HUES64 (cell line): ENCODE measurements at regions not wholly inside any gene's neighbourhood (a gene's known extent, or its start where the extent isn't known, plus 50 kb on each side); places are given as distances from the start of the nearest gene placed in this dataset.

Source experiments
- H3K27ac ChIP-seq: 2 replicates; pipeline ENCODE4 v1.7.0; 2013; ENCODE audit warnings: low read depth, low read length, inconsistent platforms
- H3K27me3 ChIP-seq: 2 replicates; pipeline ENCODE4 v1.6.1; 2013; ENCODE audit warnings: mild to moderate bottlenecking, low read length; ENCODE audit not compliant: insufficient read depth
- H3K36me3 ChIP-seq: 2 replicates; pipeline ENCODE4 v1.6.1; 2013; ENCODE audit warnings: mild to moderate bottlenecking, low read length; ENCODE audit not compliant: insufficient read depth
- H3K4me1 ChIP-seq: 2 replicates; pipeline ENCODE4 v1.6.1; 2013; ENCODE audit warnings: mild to moderate bottlenecking, low read length, moderate library complexity; ENCODE audit not compliant: insufficient read depth
- H3K4me3 ChIP-seq: 2 replicates; pipeline ENCODE4 v1.5.1; 2013; ENCODE audit warnings: mild to moderate bottlenecking, low read length, moderate library complexity
- H3K9ac ChIP-seq: 2 replicates; pipeline ENCODE4 v1.6.1; 2013; ENCODE audit warnings: mild to moderate bottlenecking, low read depth, low read length
- H3K9me3 ChIP-seq: 2 replicates; pipeline ENCODE4 v1.6.1; 2013; ENCODE audit warnings: low read depth, low read length; ENCODE audit not compliant: insufficient read depth
- WGBS: fragments of 150-250, 120-280 bp; methylation state at CpG from one replicate; pipeline ENCODE4 v1.1.7; 2013; ENCODE audit warnings: missing lambda C conversion rate; 5-methylcytosine and 5-hydroxymethylcytosine counted together

- no peaks in the 10 kb centered on the region for H3K4me1 ChIP-seq
- H3K4me3 ChIP-seq, result no peak overlapping the region
- H3K27me3 ChIP-seq, result no peaks in the 10 kb centered on the region
- no peaks in the 10 kb centered on the region for H3K36me3 ChIP-seq
- WGBS, result 93% methylated on average over 7 of the region's 7 CpGs
- no peak overlapping the region for H3K27ac ChIP-seq
- H3K9ac ChIP-seq, result no peak overlapping the region
- H3K9me3 ChIP-seq, result peaks cover 2% of the 10 kb centered on the region; the same call in 1 of the 2 replicates
These were observed 780.7 kb upstream of the TBX3 start for GRCh38 chr12:115464661-115465060.

GRCh38 chr12:115464111-115464581 is 780.2 kb upstream of the TBX3 start:
- Histone ChIP-seq H3K9me3 (peaks cover 2% of the 10 kb centered on the region; the same call in 1 of the 2 replicates), H3K4me1 (no peaks in the 10 kb centered on the region), H3K27ac (no peak overlapping the region), H3K27me3 (no peaks in the 10 kb centered on the region), H3K9ac (no peak overlapping the region), H3K4me3 (no peak overlapping the region), H3K36me3 (no peaks in the 10 kb centered on the region)
- 91% methylated on average over 9 of the region's 9 CpGs for WGBS

- Histone ChIP-seq H3K4me3 (no peak overlapping the region), H3K36me3 (no peaks in the 10 kb centered on the region), H3K9ac (no peak overlapping the region), H3K27ac (no peak overlapping the region), H3K27me3 (no peaks in the 10 kb centered on the region), H3K4me1 (no peaks in the 10 kb centered on the region), H3K9me3 (peaks cover 2% of the 10 kb centered on the region; the same call in 1 of the 2 replicates)
These were observed 777.4 kb upstream of the TBX3 start for GRCh38 chr12:115461401-115461800.

GRCh38 chr12:115457798-115458197 is 773.8 kb upstream of the TBX3 start:
- Histone ChIP-seq H3K4me3 (no peak overlapping the region), H3K27ac (no peak overlapping the region)
- WGBS, result 90% methylated on average over 3 of the region's 3 CpGs

GRCh38 chr12:115456946-115457689 is 773.1 kb upstream of the TBX3 start:
- Histone ChIP-seq H3K4me1 (peaks cover 10% of the 10 kb centered on the region), H3K36me3 (no peaks in the 10 kb centered on the region), H3K27me3 (peaks cover 15% of the 10 kb centered on the region), H3K27ac (no peak overlapping the region), H3K9me3 (peaks cover 2% of the 10 kb centered on the region; the same call in 1 of the 2 replicates), H3K9ac (no peak overlapping the region), H3K4me3 (no peak overlapping the region)
- WGBS, result 63% methylated on average over 7 of the region's 8 CpGs

More at GRCh38 chr12:115457798-115458197, 773.8 kb upstream of the TBX3 start:
- Histone ChIP-seq H3K27me3 (peaks cover 8% of the 10 kb centered on the region), H3K9me3 (peaks cover 2% of the 10 kb centered on the region; the same call in 1 of the 2 replicates), H3K4me1 (peaks cover 6% of the 10 kb centered on the region), H3K9ac (no peak overlapping the region), H3K36me3 (no peaks in the 10 kb centered on the region)

GRCh38 chr12:115455268-115455681 is 771.3 kb upstream of the TBX3 start:
- H3K4me1 ChIP-seq, result peaks cover 21% of the 10 kb centered on the region
- H3K9me3 ChIP-seq, result no peaks in the 10 kb centered on the region
- no peak overlapping the region for H3K27ac ChIP-seq
- H3K4me3 ChIP-seq, result no peak overlapping the region
- H3K27me3 ChIP-seq, result peaks cover 29% of the 10 kb centered on the region
- no peak overlapping the region for H3K9ac ChIP-seq
- WGBS, result 74% methylated on average over 8 of the region's 8 CpGs
- no peaks in the 10 kb centered on the region for H3K36me3 ChIP-seq

GRCh38 chr12:115452751-115453281 is 768.8 kb upstream of the TBX3 start:
- H3K9me3 ChIP-seq, result no peaks in the 10 kb centered on the region
- H3K36me3 ChIP-seq, result no peaks in the 10 kb centered on the region
- WGBS, result 28% methylated on average over 10 of the region's 10 CpGs
- peaks cover 39% of the 10 kb centered on the region for H3K4me1 ChIP-seq
- peak overlapping the region; percentile 67 for H3K4me3 ChIP-seq
- no peak overlapping the region for H3K27ac ChIP-seq
- H3K27me3 ChIP-seq, result peaks cover 32% of the 10 kb centered on the region
- H3K9ac ChIP-seq, result no peak overlapping the region

- Histone ChIP-seq H3K4me3 (peak overlapping the region; percentile 67), H3K27me3 (peaks cover 32% of the 10 kb centered on the region), H3K9ac (no peak overlapping the region), H3K36me3 (no peaks in the 10 kb centered on the region), H3K27ac (no peak overlapping the region), H3K9me3 (no peaks in the 10 kb centered on the region), H3K4me1 (peaks cover 39% of the 10 kb centered on the region)
- WGBS, result 1% methylated on average over 60 of the region's 83 CpGs
These were observed 768.1 kb upstream of the TBX3 start for GRCh38 chr12:115451780-115452736.

GRCh38 chr12:115451151-115451779 is 767.3 kb upstream of the TBX3 start:
- H3K36me3 ChIP-seq, result no peaks in the 10 kb centered on the region
- H3K9ac ChIP-seq, result no peak overlapping the region
- WGBS, result 43% methylated on average over 12 of the region's 12 CpGs
- H3K4me1 ChIP-seq, result peaks cover 39% of the 10 kb centered on the region
- peaks cover 32% of the 10 kb centered on the region for H3K27me3 ChIP-seq
- H3K9me3 ChIP-seq, result no peaks in the 10 kb centered on the region
- no peak overlapping the region for H3K27ac ChIP-seq
- H3K4me3 ChIP-seq, result peak overlapping the region; percentile 50

GRCh38 chr12:115450710-115451109 is 766.7 kb upstream of the TBX3 start:
- no peak overlapping the region for H3K27ac ChIP-seq
- H3K36me3 ChIP-seq, result no peaks in the 10 kb centered on the region
- no peak overlapping the region for H3K9ac ChIP-seq
- peaks cover 32% of the 10 kb centered on the region for H3K27me3 ChIP-seq
- H3K9me3 ChIP-seq, result no peaks in the 10 kb centered on the region
- H3K4me3 ChIP-seq, result no peak overlapping the region
- H3K4me1 ChIP-seq, result peaks cover 39% of the 10 kb centered on the region
- 77% methylated on average over 8 of the region's 8 CpGs for WGBS
